HTR-8/SVneo (cell line): ENCODE measurements at regions not wholly inside any gene's neighbourhood (a gene's known extent, or its start where the extent isn't known, plus 50 kb on each side); places are given as distances from the start of the nearest gene placed in this dataset.

ENCODE experiments used
- DNase-seq: peaks from one replicate; pipeline ENCODE4 v3.0.0; 2011; ENCODE audit warnings: low spot score, mixed read lengths; ENCODE audit not compliant: insufficient read length
- FAIRE-seq: peaks from 2 replicates; lab custom pipeline; 2011; peaks lifted over from hg19 to GRCh38; lab: Jason Lieb, UNC

DNA sequence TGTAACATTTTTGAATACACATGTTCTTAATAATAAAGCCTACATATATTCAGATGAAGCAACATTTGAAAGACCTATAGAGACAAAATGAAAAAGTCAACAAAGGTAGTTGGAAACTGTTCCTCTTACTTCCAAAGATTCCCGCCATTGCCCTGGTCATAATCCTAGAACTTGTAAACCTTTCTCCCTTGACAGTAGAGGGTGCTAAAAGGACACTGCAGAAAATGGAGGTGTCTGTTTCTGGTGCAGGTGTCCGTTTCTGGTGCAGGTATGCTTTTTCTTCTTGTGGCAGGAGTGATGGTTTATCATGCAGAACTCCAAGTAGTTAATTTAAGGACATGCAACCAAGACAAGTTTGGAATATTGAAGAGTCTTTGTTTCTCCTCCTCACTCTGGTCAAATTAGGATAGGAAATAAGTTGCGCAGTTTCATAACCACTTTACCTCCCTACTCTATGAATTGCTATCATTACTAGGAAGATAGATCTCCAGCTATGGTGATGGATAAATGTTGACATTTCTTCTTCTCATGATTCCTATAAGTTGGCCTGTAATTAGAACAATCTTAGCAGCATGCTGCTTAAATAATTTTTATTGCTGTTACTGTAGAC, 56.0 kb upstream of the FAM174A start:
- FAIRE-seq (no peak), DNase-seq (no peak)

- DNase-seq: no peak
- FAIRE-seq: no peak
These were observed 63.1 kb upstream of the FAM174A start for GRCh38 chr5:100472091-100472490.

GRCh38 chr5:100469767-100470166, 65.4 kb upstream of the FAM174A start:
- FAIRE-seq: no peak
- no peak for DNase-seq

DNA sequence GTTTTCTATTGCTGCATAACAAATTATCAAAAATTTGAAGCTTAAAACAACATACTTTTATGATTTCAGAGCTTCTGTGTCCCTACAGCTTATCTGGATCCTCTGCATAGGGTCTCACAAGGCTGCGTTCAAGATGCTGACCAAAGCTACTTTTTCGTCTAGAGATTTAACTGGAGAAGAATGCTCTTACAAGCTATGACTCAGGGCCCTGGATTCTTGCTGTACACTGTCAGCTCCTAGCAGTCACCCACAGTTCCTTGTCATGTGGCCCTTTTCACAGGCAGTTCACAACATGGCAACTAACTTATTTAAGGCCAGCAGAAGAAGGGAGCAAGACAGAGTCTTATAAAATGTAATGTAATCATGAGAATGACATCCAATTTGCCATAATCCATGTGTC, 70.8 kb upstream of the FAM174A start:
- FAIRE-seq (no peak), DNase-seq (no peak)

DNA sequence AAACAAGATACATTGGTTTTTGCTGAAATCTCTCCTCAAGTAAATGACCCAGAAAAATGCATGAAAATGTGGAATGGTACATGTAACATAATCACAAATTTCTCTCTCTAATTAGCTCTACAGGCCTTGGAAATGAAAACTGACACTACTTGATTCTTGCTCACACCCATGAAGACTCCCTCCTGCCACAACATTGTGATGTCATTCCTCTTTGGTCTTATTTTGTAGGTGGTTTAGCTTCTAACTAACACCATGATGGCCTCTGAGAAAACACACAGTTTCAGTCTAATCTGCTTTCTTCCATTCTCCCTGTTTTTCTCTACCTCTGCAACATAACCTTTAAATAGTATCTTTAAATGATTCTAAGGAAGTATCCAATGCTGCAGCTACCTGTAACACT, 78.6 kb upstream of the FAM174A start:
- FAIRE-seq (no peak), DNase-seq (no peak)

GRCh38 chr5:100452126-100452525, 83.0 kb upstream of the FAM174A start:
- no peak for DNase-seq
- FAIRE-seq: no peak

- DNase-seq (no peak), FAIRE-seq (no peak)
These were observed 87.1 kb upstream of the FAM174A start for GRCh38 chr5:100448111-100448528.

GRCh38 chr5:100446879-100447430, 88.2 kb upstream of the FAM174A start:
- FAIRE-seq: no peak

DNA sequence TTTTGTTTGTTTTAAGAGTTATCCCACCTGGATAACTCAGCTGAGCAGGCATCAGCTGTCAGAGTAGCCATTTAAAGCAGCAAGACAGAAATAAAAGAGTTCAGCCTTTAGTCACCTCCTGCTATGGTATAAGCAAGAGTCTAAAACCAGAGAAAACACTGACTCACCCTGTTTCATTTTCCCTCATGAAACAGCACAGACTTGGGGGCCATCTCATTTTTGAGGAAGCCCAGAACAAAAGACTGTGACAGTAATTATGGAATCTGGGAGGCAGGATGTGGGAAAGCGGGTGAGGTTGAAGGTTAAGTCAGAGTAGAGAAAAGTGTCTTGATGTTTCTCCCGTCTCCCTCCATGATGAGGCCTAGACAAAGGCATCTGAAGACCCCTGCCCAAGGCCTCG, 90.2 kb upstream of the FAM174A start:
- no peak for FAIRE-seq
- no peak for DNase-seq

More at GRCh38 chr5:100446879-100447430, 88.2 kb upstream of the FAM174A start:
- DNase-seq: no peak

DNA sequence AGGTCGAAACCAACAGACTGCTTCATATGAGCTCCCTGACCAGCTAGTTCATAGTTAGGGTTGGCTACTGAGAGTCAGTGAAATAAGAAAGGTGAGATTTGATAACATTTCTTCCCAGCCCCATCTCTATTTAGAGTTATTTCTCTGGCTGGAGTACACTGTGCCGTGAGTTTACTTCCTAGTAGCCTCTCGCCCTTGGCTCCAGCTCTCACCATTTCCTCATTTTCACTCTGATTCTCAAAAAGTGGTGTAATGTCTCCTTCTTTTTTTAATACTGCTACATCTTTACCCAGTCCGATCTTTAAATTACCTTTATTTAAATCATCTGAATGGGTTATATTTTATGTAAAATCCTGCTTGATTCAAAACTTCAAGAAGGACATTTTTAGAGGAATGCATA, 100.4 kb upstream of the FAM174A start:
- FAIRE-seq (no peak), DNase-seq (no peak)

DNA sequence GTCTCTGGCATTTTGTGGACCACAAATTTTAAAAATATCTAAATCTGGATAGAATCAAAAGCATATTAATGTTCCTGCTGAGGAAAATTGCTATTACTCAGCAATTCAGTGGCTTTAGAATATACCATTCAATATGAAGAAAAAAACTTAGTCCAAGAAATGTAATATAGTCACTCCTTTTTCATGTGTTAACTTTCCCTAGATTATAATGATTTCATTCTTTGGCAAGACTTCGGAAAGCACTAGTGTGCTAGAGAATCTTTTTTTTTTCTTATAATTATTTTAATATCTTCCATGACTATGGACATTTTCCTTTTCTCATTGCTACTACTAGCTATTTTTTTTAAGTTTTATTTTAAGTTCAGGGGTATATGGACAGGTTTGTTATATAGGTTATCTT, 102.4 kb upstream of the FAM174A start:
- FAIRE-seq (no peak), DNase-seq (no peak)

- FAIRE-seq (no peak), DNase-seq (peak; percentile 2)
These were observed 104.6 kb upstream of the FAM174A start for GRCh38 chr5:100430268-100431195.

GRCh38 chr5:100424787-100425186, 110.4 kb upstream of the FAM174A start:
- DNase-seq: no peak
- FAIRE-seq: no peak

GRCh38 chr5:100424017-100424416, 111.2 kb upstream of the FAM174A start:
- no peak for DNase-seq
- FAIRE-seq: no peak

DNA sequence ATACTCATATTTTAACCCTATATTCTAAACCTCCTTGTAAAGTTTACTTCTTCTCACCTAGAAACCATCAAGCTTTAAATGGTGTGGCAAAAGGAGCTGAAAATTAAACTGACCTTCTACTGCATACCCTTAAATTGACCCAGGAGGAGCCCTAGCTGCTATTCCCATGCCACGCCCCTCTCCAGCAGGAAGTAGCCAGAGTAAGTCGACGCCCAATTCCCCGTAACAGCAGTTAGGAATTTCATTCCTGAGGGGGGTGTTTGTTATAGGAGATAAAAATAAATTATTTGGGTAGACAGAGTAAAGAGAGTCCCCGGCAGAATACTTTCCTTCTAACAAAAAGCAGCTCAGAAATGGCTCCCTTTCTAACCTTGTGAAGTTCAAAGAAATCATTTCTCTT, 111.8 kb upstream of the FAM174A start:
- DNase-seq: no peak
- no peak for FAIRE-seq

DNA sequence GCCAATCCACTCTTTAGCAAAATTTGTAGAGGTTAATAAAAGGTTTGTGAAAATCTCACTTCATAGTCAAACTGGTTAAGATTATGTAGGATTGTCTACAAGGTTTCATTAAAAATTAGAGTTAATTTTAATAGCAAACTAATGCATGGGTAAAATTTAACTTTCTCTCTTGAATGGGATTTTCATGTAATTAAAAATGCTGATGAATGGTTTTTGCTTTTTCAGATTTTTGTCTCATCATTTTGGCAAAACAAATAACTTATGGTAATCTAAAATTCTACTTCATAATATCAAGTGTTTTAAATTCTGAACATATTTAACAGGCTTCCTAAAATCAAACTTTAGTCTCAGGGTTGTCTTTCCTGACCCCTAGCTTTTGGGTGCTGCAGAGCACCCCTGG, 113.8 kb upstream of the FAM174A start:
- FAIRE-seq (no peak), DNase-seq (no peak)

DNA sequence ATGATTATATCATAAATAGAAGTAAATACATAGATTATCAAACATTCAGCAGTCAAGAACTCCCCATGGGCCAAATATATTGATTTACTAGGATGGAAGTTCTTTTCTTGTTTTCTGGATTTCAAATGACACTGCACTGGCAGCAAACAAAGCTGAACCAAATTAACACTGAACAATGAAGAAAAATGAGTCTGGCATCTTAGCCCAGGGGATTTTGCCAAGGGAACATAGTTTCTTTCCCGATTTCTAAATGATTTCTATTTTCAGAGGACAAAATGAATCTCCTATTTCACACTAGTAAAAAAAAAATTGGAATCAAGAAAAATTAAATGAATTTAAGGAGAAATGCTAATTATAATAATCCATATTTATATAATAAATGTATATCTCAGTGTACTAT, 116.9 kb upstream of the FAM174A start:
- no peak for FAIRE-seq
- no peak for DNase-seq

- FAIRE-seq: no peak
- DNase-seq: no peak
These were observed 125.5 kb upstream of the FAM174A start for GRCh38 chr5:100409660-100410151.

GRCh38 chr5:100407053-100407452, 128.1 kb upstream of the FAM174A start:
- FAIRE-seq (no peak), DNase-seq (no peak)

DNA sequence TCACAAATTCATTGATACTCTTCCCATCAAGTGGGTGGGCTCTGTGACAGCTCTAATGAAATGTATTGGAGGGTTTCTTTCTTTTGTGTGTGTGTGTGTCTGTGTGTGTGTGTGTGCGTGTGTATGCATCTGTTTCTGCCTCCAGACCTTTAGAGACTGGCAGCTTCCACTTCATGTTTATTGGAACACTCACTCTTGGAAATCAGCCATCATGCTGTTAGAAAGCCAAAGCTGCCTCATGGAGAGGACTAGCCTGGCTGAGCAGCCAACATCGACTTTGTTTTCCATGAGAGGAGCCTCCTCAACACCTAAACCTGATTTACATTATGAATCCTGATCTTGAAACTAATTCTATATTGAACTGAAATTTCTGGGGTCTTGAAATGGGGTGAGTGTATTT, 128.5 kb upstream of the FAM174A start:
- DNase-seq (no peak), FAIRE-seq (no peak)

DNA sequence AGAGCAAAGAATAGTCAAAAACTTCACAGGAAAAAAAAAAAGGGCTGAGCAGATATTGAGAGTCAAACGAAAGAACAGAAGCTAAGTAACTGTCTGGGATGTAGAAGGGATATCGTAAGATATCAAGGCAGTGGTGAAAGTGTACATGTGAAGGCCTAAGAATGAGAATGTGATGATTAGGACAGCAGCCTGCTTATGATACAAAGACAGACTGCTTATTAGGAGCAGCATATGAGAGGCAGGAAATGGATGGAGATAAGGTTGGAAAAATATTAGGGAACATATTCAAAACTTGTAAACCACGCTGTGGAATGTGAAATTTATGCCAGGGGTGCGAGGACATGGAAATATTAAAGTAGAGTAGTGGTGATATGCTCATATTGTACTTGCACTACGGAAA, 133.1 kb upstream of the FAM174A start:
- FAIRE-seq: no peak

More for the DNA sequence above, 133.1 kb upstream of the FAM174A start:
- DNase-seq: no peak
